Forelimb muscle (tissue), 1 donor: ENCODE measurements at regions not wholly inside any gene's neighbourhood (a gene's known extent, or its start where the extent isn't known, plus 50 kb on each side); places are given as distances from the start of the nearest gene placed in this dataset.

Experiments used
- DNase-seq: peaks from one replicate; pipeline ENCODE4 v3.0.0-alpha.2; 2013; ENCODE audit warnings: low read depth

DNA sequence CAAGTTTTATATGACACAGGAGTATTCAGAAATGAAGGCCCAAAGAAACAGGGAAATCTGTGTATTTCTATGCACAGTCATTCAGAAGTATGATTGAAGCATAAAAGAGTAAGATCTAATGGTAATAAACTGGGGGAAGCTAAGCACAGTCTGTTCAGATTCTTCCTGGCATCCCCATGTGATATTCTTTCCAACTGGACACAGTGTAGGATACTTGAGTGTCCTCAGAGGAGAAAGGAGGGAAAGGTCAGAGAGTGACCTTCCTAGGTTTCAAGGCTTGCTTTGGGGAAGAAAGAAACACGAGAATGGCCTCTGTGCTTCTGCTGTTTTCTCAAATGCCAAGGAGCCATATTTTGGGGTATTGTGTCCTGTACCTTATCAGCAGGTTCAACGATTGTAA is 1798.4 kb upstream of the WWC1 start:
- no peak for DNase-seq

DNA sequence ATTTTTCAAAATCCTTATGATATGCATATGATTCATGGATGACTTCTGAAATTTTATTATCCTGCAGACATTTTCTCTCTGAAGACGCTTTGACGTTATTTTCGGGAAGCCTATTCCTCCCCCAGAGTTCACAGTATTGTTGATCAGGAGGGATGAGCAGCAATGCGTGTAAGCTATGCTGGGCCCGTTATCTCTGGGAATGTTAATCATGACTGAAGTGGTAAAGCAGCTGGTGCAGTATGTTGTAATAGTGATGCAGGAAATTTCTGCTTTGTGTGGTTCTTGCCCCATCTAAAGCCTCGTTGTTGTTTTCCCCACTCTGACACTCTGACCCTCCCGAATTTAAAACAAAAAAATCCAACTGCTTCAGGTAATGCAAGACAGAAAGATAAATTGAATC is 1797.8 kb upstream of the WWC1 start:
- DNase-seq, result no peak

DNA sequence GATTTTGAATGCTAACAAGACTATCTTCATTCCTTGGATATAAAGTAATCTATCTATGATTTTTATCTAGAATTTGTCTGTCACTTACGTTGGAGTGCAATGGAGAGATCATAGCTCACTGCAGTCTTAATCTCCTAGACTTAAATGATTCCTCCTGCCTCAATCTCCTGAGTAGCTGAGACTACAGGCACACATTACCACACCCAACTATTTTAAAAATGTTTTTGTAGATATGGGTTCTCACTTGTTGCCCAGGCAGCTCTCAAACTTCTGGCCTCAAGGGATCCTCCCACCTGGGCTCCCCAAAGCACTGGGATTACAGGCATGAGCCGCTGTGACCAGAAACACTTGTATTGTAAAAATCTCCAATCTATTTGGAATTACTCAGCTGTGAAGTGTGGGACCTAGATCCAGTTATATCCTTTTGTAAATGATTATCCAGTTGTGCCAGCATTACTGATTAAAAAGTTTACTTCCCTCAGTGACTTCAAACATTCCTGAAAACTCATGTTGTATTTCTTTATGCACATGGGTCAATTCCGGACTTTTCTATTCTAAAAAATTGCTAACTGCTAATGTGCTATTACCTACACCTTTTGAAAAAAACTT is 1793.8 kb upstream of the WWC1 start:
- no peak for DNase-seq

DNA sequence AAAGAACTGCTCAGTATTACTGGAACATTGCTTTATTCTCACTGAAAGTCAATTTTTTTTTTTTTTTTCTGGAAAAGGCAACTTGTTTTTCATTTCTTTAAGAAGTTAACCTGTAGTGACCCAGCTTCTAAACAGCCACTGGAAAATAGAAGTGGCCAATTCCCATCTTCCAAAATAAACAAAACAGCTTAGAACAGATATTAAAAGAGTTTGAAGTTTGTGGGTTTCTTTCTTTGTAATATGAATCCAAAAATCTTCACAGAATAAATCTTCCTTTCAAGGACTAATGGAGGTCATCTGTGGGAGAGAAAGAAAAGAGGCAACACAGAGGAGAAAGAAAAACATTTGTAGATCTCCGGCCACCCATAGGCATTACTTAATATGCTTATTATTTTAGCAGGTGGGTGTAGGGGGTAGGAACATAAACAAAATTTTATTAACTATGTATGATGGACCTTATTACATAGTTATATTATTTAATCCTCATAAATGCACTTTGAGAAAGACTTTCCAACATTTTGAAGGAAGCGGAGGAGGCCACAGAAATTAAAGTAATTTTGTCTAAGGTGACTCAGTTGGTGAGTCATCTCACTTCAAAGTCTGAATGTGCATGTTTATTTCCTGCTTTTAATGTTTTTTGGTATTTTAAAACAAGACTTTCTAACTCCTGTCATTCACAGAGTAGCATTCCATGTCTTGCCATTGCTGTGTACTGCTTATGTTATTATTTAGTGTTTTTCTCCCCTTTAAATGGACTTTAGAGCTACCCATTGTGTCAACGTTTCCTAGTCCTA is 1791.8 kb upstream of the WWC1 start:
- DNase-seq, result no peak

DNA sequence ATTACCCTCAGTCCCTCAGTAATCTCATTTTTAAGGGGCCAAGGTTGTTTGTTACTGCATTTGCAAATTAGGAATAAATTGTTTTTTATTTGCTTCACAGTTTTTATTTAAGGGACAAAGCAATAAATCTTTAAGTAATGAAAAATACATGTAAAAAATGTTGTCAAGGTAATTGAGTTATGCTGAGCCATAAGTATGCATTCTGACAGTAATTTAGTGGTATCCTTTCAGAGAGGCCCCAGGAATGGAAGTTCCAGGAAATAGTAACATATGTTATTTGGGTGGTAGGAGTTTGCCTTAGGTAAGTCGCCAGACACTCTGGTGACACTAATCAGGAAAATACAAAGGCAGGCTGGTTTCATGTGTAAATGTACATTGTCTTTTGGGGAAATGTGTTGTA is 1787.9 kb upstream of the WWC1 start:
- DNase-seq, result no peak

DNA sequence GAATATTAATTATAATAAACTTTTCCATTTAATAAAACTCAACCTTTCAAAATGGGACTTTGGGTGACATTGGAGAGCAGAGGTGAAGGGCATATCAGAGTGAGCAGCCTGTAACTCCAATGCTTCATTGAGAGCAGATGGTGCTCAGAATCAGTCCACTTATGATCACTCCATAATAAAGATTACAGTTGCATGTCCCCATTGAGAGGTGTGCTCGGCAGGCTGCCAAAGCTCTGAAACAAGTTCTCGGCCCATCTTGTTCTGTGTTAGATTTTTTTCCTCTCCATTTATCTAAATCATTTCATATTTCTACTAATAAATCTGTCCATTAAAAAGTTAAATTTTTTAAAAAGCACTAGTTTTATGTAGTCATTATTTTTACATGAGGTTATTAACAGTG is 1786.4 kb upstream of the WWC1 start:
- no peak for DNase-seq

DNA sequence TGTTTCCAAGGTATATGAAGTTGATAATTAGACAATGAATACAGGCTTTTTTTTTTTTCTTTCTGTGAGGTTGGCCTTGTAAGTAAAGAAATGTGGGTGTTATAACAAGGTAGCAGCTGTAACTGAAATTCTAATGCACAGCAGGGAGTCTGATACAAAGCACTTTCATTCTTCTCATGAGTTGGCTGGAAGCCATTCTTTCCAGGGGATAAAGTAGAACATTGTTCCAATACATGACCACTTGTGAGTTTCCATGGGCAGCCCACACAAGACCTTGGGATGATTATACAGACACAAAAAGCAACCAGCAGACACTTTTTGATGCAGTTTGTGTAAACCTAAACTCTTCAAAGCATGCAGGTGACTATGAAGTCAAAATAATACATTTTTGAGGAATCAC is 1785.9 kb upstream of the WWC1 start:
- no peak for DNase-seq

DNA sequence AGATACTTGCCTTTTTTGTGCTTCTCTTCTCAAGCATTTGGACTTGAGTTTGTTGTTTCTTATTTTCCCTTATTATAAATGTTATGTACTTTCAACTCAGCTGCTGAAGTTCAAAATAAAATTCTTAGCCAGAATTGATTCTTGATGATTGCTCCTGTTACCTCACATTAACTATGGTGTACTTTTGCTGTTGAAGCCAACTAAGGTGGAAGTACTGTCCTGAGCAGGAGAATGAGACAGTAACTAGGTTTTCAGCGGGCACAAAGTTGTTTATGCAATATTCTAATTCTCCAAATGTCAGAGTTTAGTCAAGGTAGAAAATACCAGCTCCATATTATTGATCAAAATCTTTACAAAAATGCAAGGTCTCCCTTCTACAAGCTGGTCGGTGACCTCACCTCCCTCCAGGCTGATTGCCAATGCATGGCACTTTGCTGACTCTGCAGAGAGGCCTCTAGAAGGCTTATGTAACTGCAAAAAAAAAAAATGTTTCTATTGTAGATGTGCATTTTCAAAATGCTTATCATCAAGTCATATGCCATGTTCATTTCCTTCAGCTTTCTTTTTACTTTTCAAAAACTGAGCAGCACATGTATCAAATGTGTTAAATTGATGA is 1783.5 kb upstream of the WWC1 start:
- DNase-seq, result no peak

DNA sequence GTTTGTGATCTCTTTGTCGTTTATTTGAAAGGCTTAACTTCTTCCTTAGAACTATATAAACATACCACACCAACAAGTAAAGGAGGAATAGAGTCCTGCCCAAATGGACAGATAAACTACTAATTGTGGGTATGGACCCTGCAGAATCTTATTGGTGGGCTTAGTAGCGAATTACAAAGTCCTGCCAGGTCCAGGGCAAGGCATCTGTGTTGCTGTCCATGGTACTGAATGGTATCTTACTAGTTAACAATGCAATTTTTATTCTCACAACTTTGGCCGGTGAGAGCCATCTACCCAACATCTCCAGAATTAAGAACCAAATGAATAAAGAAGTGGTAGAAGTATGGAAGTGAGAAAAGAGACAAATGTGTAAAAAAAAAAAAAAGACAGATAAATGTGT is 1782.4 kb upstream of the WWC1 start:
- DNase-seq, result no peak

DNA sequence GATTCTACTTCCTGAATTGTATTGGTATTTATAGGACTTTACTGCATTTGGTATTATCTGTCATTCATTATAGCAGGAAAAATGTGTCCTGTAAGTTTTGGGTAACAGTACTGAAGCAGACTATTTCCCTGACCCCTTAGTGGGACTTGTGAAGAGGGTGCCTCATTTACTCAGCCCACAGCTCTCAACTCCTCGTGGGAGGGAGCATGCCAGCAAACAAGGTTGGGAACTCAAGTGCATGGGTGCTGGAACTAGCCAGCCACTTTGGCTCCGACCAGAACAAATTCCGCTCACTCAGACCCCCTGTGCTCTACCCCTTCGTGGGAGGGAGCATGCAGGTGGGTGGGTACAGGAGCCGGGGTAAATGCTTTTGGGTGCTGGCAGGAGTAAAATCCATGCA is 1773.5 kb upstream of the WWC1 start:
- no peak for DNase-seq

DNA sequence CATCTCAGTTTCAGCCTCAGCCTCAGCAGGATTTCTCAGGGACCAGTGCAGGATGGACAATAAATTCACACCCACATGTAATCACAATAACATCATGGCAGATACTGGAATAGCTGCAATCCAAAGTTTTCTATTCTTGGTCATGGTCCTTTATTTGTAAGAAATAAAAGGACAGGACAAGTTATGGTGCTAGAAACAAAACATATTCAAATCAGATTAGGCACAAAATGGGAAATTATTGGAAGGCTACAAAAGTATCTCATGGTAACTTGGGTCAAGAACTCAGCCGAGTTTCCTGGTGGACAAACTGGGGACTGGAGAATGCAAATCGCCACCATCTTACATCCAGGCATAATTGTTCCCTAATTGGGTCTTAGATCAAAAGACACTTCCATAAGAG is 1768.2 kb upstream of the WWC1 start:
- no peak for DNase-seq

DNA sequence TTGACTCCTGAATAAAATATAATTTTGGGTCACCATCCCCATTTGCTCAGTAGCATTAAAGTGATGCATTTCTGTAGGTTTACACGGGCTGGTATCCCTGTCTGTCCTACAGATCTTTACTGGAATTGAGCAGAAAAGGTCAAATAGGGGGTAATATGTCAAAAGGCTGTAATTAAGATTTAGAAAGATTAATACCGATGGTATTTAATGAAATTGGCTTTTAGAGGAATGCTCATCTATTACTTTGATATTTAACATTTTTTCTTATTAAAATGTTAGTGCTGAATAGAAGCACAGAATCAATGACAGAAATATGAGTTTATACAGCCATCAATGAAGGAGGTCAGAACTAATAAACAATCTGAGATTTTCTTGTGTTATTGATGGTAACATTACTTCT is 1762.2 kb upstream of the WWC1 start:
- DNase-seq, result no peak

DNA sequence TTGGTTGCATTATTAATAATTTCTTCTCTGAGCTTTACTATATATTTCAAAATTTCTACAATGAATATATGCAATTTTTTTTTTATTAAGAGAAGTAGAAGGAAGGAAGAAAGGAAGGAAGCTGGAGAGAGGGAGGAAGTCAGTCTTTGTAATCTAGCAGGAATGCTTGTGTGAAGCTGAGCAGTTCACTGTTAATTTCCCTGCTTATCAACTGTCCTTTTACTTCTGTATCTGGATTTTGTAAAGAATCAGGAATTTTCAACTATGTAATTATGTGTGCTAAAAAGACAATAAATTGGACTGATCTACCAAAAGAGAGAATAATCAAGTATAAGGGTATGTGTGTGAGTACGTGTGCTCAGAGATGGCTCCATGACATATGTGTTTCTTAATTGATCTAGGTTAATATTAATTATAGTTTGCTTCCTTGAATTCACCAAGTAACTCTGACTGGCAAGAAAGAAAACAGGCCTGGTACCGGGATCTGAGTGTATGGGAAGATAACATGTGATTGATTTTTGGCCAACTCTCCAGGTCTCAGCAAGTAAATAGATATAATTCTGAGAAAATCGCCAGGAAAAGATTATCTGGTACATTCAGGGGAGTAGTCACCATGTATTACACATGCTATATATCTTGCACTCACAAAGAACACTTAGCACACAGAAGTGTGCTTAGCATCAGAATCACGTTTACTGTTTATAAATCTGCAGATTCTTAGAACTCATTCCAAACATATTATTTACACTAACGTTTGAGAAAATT is 1758.8 kb upstream of the WWC1 start:
- DNase-seq, result no peak

DNA sequence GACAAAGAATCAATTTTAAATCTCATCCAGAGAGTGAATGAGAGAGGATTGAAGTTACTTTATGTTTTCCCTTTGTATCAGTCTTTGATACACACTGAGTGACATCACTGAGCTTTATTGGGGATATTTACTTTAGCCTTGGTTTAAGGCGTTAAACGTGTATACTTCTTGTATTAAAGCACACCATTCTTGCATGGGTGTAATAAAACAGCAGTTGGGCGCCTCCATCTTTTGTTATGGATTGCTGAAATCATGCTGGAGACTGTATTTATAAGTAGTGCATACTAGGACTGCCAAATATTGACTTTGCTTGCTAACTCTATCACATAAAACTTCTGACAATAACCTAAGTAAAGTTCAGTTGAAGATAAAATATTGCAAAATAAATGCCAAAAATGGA is 1755.8 kb upstream of the WWC1 start:
- no peak for DNase-seq

DNA sequence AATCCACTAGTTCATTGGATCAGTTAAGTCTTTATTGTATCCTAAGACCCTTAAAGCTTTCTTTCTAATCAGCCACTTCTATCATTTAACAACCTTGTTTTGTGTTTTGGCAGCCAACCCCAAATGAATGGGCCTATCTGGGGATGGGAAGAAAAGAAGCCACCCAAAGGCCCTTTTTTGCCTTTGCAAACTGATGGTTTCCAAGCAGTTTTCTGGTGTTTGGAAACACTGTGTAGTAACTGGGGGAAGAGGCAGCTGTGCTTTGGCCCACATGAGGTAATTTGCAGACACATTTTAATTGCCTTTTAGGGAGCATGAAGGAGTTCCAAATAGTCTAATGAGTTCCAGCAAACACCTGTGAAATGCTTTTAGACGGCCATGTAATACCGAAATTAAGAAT is 1751.3 kb upstream of the WWC1 start:
- DNase-seq, result no peak

DNA sequence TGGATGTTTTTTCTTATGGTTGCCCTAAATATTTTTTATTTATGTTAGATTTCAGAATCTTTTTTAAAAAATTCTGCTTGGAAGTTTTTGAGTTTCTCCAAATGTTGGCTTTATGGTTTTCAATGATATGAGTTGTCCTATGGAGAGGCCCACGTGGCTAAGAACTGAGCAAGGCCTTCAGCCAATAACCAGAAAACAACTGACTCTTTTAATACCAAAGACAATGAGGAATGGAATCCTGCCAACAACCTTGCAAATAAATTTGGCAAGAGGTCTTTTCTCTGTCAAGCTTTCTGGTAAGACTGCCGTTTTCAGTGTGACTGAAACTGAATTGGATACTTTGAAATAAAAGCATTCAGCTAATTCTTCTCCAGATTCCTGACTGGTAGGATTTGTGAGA is 1740.1 kb upstream of the WWC1 start:
- DNase-seq, result no peak

DNA sequence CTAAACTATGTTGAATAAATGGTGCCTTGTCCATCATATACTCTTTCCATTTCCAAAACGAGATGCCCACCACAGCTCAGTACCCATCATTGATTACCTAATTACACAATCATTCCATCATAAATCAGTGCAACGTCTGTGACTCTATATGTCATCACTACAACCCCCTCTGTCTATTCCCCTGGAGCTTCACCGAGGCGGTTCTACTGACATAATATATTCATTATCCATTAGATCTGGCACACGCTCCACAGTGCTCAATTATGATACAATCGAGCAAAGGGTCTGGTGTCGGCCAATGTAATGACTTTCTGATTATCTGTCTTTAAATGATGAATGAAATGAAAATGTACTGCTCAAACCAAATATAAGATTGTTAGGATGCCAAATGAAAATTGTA is 1737.7 kb upstream of the WWC1 start:
- no peak for DNase-seq

DNA sequence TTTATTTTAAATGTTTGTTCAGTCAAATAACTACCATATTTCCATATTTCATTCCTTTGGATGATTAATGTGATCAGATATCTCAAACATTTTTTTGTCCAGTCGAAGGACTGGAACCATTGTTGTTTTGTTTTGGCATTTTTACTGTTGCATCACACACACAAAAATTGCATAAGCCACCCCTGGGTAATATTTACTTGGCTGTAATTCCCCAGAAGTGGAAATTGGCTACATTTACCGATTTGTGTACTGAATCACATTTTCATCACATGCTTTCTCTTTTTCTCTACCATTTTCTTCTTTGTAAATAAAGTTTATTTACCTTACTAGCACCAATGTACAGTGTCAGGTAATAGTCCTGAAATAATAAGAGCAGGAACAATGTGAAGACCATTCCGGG is 1729.7 kb upstream of the WWC1 start:
- no peak for DNase-seq

DNA sequence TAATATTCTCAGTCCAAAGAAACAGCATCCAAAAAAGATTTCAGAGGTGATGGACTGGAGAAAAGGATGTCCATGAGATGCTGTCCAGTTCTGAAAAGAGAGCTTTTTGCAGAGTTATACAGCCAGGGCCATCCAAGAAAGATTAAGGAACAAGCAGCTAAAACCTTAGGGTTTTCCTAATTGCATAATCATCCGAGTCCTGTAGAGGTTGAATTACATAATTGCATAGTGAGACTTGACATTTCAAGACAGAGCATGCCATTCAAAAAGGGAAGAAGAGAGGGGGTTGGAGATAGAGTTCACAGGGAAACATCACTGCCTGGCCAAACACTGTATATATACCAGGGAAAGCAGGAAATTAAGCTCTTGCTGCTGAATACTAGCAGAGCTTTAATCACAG is 1729.2 kb upstream of the WWC1 start:
- DNase-seq, result no peak

DNA sequence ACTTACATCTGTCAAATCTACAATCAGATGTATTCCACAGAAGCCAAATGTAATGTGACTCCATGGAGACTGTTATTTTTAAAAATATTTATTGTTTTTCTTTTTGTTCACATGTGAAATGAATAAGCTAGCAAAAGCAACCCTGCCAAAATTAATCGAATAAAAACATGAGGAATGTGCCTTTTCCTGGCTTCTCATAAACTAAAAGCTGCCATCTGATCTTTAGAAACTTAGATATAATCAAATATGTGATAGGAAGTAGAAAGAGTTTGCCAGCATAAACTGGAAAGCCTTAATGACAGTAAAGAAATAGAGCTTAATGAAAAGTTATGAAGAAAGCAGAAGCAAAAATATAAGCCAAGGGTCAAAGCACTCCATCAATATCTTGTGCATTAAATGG is 1724.7 kb upstream of the WWC1 start:
- no peak for DNase-seq

DNA sequence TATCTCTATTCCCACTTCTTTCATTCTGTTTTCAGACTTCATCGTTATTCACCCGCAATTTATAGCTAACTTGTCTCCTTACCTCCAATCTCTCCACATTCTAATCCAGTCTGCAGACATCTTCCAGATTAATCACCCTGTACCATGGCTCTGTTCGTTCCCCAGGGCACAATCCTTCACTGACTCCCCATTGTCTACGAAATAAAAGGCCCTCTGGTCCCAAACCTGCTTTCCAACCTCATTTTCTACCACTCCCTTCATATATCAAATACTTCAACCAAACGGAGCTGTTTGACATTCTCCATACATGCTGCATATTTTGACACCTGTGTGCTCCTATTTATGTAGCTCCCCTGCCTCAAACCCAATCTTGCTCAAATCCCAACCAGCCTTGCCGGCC is 1720.6 kb upstream of the WWC1 start:
- DNase-seq, result no peak

DNA sequence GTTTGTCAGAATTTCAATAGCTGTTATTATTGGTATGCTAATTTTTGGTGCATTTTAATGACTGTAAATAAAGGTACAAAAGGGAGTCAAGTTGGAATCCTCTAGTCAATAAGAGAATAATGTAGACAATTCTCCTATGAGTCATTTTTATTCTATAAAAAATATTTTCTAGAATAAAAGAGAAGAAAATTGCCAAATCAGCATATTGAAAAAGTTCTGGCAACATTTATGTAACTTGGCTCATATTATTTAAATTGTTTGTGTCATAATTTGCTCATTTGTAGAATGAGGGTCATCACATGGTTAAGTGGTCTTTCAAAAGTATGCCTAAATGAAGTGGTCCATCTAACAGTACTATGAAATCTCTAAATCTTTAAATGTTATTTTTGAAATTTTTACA is 1719.8 kb upstream of the WWC1 start:
- no peak for DNase-seq

DNA sequence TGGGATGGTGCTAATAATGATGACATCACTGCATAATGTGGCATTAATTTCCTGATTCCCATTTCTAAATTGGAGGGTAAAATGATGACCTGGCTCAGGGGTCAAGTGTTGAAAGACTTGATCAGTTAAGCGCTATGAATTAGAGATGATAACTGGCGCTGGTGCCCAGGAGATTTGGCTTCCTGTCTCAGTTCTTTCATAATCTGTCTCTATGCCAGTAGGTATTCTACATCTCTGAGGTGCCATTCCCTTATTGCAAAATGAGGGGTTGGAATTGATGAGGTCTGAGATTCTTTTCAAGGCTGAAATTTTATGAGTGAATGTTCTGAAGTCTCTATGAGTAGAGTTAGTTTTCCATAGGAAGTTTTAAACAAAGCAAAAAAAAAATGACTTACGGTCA is 1715.1 kb upstream of the WWC1 start:
- DNase-seq, result no peak
